ENCODE measurements at regions not wholly inside any gene's neighbourhood (a gene's known extent, or its start where the extent isn't known, plus 50 kb on each side); places are given as distances from the start of the nearest gene placed in this dataset.

- TF ChIP-seq CTCF (IDR thresholded peaks at IDR 0.05): no peak
- TF ChIP-seq POLR2A (IDR thresholded peaks at IDR 0.05): no peak
Observed at GRCh38 chr5:145244788-145245187, 590.4 kb downstream of the PRELID2 start.
